ENCODE measurements at regions not wholly inside any gene's neighbourhood (a gene's known extent, or its start where the extent isn't known, plus 50 kb on each side); places are given as distances from the start of the nearest gene placed in this dataset.

DNA sequence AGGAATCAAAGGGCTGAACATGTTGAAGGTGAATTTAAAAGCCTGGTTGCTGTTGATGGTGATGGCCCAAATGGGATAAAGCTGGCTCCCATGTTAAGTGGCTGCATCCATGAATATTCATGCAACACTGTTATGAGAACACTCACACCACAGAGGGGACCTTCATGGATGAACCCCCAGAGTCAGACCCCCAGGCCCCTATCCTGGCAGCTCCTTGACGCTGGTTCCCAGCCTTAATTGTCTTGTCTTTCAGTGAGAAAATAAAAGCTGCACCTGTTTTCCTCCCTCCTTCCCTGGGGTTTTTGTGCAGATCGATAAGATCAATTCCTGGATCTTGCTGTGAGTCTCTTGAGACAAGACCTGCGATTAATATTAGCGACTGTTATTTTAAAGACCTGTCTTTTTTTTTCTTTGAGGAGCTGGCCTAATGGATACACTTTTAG, 371.7 kb downstream of the ICE1 start (continued):
- TF ChIP-seq POLR2AphosphoS5 (IDR thresholded peaks at IDR 0.05; ENCODE audit: low read depth, low read length) = no peak
- TF ChIP-seq BCL11A (IDR thresholded peaks at IDR 0.05; ENCODE audit: low read depth in 2 of 2, low read length in 2 of 2) = no peak
- TF ChIP-seq FOSL1 (IDR thresholded peaks at IDR 0.05; ENCODE audit: insufficient read depth, low read depth, low read length) = no peak
- TF ChIP-seq CHD1 (IDR thresholded peaks at IDR 0.05; ENCODE audit: low read depth, low read length) = no peak
- TF ChIP-seq RAD21 (IDR thresholded peaks at IDR 0.05 in 1 of 2, conservative IDR thresholded peaks at IDR 0.05 in 1 of 2; ENCODE audit: low read depth in 2 of 2, low read length in 2 of 2) = no peak
- no peak for TF ChIP-seq CBX5 (IDR thresholded peaks at IDR 0.05; ENCODE audit: low read depth, low read length)
- TF ChIP-seq, protein P1, sequence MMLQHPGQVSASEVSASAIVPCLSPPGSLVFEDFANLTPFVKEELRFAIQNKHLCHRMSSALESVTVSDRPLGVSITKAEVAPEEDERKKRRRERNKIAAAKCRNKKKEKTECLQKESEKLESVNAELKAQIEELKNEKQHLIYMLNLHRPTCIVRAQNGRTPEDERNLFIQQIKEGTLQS (IDR thresholded peaks at IDR 0.05; ENCODE audit: insufficient read depth, low read depth, low read length) = no peak
- TF ChIP-seq PHF8 (conservative IDR thresholded peaks at IDR 0.05; ENCODE audit: low read depth, low read length) = no peak

Data from H1 (cell line).